Muscle of arm (tissue), 1 donor: ENCODE measurements at regions not wholly inside any gene's neighbourhood (a gene's known extent, or its start where the extent isn't known, plus 50 kb on each side); places are given as distances from the start of the nearest gene placed in this dataset.

Experiments
- DNase-seq: peaks from one replicate; pipeline ENCODE4 v3.0.0-alpha.2; 2013

DNA sequence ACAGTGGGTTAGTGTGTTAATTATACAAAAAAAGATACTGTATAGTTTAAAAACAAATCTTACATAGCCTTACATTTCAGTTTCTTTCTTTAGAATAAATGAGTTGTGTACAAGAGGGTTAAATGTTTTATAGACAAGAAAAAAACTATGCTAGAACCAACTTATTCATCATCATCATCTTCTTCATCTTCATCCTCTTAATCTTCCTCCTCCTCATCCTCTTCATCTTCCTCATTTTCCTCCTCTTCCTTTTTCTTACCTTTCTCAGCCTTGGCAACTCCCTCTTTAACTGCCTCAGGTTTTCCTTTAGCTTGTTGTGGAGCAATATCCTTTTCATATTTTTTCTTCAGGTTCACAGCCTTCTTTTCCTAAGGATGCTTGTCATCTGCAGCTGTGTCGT, 53.7 kb downstream of the RPS12 start:
- DNase-seq, result no peak

DNA sequence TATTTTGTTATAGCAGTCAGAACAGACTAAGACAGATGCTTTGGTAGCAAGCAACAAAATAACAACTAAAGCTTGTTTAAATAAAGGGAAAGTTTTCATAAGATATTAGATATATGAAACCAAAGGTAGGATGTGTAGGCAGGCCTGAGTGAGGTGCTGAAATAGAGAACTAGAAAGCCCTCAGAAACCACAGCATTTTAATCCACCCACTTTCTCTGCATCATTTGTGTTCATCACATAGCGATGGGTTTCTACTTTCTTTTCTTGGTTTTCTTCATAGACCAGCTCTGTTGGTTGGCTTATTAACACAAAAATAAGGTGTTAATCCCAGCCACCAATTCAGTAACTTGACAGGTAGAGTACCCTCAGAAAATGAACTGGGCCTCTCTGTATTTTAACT, 58.6 kb downstream of the RPS12 start:
- no peak for DNase-seq

DNA sequence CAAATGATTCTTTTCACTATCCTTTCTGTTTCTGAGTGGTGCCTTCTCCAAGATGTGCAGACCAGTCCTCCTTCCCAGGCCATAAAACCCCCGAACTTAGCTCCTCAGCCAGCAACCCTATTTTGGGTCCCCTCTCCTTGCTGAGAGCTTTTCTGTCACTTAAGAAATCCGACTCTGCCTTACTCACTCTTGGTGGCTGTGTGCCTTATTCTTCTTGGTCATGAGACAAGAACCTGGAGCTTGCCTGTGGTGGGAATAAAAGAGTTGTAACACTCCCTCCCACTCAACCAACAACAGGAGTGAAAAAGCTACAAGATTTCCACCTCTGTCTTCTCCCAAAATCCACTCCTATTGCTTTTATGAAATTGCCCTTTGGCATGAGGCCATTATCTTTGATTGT, 62.6 kb downstream of the RPS12 start:
- DNase-seq, result no peak

DNA sequence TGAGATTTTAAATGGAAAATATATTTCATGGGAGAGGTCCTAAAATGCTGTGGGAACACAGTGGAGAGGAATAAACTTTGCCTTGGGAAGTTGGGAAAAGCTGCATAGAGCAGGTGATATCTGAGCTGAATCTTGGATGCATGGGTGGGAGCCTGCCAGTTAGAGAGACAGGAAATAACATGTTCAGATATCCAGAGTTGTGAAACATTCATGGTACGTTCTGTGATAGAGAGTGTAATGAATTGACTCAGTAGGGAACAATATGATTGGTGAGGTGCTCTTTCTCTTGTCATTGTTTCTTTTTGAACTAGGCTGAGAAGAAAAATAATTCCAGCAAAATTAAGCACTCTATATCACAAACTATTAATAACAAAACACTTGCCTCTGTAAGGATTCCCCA, 72.8 kb downstream of the RPS12 start:
- no peak for DNase-seq

DNA sequence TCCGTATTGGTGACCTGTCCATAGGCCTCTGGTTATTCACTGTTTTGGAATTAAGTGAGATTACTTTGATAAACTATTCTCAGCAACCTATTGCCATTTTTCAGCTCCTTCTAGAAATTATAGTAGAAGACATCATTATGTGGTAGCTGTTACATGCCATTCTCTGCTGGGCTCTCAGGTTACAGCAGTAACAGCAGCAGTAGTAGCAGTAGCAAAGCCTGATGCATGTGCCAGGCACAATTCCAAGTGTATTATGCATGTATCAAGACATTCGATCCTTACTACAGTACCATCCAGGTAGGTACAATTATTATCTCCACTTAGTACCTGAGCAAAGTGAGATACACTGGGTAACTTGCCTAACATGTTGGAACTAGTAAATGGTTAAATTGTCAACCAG, 74.3 kb downstream of the RPS12 start:
- DNase-seq, result no peak

DNA sequence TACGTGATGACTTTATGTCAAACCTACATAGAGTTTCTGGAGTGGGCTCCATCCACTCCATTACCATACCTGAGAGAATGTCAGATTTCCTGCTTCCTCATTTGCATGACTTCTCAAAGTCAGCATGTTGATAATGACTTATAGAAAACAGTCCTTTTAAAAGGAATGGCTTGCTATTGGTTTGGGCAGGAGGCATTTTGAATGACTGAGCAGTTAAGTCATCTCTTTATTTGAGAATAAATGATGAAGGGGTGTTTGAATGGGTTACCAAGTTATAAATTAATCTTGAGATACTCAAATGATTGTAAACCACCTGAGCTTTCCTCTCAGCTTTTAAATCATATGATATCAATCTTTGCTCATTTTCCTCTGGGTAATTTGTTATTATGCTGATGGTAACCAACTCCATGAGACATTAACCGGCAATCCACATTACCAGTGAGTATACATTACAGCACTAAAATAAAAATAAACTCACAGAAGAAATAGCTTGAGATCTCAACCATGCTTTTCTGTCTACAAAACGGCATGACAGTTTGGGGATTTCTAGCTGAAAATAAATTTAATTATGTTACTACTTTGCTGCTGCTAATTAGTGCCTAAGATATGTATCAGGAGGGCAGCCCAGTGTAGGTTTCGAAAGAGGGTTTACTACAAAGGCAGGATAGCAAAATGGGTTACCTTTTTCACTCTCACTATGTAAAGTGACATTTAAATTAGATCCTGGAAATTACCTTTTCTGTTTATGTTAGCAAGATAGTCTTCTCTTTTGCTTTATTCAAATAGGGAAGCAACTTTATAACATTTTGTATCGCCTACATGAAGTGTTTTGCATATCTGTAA, 78.8 kb downstream of the RPS12 start:
- DNase-seq, result no peak

DNA sequence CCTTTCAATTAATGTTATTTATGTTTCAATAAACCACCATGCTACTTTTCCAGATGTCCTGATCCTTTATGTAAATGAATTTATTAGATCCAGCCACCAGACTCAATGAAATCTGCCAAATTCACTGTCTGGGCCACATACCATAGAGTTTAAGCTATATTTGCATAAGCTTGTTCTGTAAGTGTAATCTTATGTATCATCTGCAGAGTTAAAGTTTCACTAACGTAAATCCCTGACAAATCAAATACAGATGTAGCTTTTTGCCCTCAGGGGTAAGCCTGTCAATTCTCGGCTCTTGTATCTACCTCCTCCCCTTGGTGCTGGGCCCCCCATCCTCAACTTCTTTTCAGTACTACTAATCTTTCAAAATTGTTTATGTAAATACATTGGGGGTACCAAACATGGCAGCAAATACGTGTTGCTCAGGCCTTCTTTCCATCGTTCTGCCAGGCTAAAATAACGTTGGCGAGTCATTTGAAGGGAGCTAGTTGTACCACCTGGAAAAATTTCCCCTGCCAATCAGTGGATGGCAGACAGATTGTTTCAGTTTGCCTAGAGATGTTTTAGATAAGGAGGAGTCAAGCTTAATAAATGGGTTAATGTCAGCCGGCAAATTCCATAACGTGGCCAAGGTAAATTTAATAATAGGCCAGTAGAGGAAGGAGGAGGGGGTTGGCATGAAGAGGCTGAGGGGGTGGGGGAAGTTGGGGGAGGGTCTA, 79.6 kb downstream of the RPS12 start:
- no peak for DNase-seq

DNA sequence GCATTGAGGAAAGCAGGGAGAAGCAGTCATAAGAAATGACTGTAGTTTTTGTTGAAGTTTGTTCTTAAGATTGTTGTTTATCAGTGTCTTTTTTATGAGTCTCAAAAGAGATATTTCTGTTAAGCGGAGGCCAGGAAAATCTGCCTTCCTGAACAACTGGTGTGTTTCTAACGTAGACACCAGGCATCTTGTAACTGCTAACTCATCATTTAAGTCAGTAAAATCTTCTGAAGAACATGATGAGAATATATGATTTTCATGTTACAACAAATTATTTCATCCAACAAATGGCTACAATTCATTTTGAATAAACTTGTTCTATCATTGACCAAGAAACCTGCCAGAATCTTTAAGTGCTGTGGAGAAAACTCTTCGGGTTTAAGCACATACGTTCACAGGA, 84.0 kb downstream of the RPS12 start:
- DNase-seq, result no peak

DNA sequence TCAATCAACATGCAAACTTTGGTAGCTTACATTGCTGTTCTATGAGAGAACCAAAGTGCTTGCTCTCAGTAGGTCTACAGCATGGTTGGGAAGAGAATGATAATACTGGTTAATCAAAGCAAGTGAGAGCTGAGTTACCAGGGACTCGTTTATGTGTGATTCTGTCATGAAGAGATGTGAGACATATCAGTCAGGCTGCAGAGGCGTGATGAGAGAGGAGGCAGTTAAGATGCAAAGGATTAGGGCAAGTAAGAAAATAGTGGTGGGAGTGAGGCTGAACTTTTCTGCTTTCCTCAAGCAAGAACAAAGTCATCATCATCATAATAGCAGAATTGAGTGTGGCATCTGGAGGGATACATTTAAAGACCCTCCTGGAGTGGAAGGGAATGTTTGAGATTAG, 86.5 kb downstream of the RPS12 start:
- DNase-seq, result no peak

DNA sequence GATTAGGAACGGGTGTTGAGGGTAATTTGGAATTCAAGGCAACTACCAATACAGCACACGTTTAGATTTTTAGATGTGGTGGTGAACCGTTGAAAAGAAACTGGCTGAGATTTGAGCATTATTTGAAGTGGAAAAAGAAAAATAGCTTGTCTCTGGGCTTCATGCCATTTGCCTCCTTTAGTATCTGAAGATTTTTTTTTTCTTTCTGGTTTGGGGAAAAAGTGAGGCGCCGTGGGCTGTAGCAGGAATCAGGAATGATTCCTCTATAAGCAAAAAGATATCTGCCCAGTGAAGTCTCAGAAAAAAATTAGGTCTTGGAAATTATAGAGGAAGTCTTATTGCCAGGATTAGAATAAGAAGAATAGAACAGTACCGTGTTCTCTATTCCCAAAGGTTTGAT, 88.5 kb downstream of the RPS12 start:
- DNase-seq, result peak; percentile 31

DNA sequence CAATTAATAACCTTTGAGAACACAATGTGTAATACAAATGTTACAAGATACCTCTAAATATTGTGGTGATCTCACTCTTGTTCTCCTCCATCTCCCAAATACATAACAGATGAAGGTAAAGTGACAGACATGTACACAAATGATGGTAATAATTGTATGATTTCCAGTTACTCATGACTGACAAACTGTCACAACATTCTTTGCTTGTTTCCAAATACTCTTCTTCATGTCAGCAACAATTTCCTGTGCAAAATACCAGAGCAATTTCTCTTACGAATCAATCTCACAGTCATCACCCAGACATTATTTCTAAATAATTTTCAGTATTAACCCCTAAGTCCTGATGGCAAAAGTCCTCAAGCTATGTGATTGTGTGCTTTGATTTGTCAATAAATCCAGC, 92.9 kb downstream of the RPS12 start:
- no peak for DNase-seq

DNA sequence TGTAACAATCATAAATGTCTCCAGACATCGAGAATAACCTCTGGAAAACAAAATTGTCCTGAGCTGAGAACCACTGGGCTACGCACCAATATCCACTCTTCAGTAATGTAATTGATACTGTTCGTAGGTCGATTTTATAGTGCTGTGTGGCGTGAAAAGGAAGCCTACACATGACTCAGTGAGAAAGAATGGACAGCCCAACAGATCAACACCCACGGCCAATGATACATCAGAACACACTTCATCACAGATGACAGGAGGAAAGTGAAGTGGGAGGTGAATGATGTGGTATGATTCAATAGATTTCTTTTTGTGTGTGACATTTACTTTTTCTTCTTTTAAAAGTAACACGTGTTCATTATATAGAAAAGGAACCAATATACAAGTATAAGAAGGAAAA, 93.5 kb downstream of the RPS12 start:
- DNase-seq, result no peak

DNA sequence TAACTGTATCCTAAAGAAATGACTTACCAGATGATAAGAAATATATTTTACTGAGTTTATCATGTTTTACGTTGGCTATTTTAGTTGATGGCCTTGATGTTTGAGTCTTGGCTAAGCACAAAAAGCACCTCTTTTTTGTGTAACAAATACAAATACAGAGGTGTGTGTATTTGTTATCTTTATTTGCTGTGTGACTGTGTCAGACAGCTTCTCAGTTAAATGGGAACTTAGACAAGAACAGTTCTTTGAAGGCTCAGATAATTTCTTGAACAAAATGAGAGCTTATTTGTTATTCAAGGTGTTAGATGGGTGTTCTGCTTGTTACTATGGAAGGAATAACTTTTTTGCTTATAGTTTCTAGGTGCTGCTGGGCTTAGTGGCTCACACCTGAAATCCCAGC, 95.4 kb downstream of the RPS12 start:
- DNase-seq, result no peak

DNA sequence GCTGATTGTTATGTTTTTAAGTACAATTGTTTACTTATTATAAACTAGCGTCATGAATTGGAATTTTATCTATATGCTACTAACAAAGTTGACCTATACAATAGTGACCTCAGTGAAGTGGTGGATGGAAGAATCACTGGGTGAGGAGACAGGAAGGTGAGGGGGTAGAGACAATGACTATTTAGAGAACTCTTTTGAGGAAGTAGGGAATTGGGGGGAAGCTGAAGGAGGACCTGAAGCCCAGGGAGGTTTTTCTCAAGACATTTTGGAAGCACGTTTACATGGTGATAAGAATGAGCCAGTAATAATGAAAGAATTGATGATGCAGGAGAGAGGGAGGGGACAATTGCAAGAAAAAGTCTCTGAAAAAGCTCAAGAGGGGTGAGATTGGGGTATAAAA, 96.4 kb downstream of the RPS12 start:
- DNase-seq, result no peak

DNA sequence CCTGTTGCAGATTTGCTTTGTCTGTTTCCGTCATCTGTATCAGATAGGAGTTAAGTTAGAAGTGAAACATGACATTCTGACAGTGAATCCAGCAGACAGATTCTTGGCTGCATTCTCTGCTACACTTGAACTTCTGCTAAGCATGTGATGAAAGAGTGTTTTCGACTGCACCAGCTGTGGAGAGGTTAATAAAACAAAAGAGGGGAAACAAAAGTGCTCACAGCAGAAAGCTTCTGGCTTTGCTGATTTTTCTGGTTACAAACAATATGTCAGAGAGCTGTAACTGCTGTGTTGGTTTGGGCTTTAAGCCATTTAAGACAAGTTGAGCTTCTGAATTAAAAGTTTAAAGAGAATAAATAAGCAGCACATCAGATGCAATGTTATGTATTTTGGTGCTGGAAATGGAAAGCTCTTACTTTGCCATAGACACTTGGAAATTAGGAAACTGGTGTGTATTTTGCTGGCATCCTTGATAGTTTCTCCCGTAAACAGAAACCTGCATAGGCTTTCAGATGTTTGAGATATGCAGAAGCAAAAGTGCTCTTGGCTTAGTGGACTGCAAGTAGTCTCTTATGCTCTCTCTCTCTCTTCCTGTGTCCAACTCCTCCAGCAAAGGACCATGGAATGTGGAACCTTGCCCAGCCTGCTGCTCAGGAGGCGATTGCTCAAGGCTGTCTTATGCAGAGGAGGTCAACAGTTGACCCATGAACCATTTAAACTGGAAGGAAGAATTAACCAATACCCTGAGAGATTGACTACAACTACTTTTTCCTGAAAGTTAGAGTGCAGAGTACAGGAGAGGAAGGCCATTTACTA, 104.9 kb downstream of the RPS12 start:
- peak; percentile 65 for DNase-seq

DNA sequence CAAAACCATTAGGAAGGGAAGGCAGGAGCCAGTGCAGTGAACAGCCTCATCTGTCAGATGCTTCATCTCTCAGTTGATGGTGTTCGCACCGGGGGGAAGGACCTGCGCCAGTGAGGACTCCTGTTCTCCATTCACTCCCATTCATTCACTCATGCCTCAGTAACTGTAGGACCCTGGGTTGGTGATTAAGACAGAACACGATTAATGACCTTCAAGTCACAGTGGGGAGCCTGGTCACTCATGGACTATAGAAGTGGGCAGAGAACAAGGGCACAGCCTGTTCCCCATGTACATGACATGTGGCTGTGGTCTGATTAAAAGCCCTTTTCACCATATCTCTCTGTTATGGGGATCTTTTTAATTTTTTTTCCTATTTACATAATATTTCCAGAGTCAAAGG, 113.3 kb downstream of the RPS12 start:
- no peak for DNase-seq

DNA sequence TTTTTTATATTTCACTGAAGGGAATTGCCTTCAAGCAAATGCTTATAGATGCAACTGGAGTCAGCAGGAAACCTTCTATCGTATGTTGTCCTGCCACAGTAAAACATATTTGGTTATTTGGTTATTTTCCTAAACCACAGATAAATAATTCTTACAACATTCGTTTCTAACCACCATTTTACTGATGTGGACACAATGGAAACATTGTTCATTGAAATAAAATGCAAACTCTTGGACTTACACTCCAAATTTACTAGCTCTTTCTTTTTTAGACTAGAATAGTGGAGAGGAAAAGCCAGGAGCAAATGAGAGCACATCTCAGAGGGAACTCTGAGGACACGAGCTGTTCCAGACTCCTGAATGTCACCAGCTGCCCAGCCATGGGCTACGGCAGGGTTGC, 114.8 kb downstream of the RPS12 start:
- DNase-seq, result no peak

DNA sequence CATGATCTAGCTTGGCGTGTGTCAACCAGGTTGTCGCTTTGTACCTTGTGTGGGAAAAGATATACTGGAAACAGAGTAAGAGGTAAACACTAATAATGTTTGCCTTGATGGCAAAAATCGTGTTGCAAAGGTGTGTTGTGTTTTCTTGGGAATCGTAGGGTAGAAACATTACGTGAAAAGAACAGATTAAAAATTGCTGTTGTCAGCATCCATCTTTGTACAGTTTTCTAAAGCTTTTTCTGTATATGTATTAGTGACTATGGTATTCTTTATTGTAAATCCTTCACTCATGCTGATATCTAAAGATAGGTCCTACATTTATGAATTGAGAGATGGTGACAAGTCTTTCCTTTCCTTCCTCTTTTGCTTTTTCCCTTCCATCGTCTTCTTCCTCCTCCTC, 116.9 kb downstream of the RPS12 start:
- DNase-seq, result no peak

DNA sequence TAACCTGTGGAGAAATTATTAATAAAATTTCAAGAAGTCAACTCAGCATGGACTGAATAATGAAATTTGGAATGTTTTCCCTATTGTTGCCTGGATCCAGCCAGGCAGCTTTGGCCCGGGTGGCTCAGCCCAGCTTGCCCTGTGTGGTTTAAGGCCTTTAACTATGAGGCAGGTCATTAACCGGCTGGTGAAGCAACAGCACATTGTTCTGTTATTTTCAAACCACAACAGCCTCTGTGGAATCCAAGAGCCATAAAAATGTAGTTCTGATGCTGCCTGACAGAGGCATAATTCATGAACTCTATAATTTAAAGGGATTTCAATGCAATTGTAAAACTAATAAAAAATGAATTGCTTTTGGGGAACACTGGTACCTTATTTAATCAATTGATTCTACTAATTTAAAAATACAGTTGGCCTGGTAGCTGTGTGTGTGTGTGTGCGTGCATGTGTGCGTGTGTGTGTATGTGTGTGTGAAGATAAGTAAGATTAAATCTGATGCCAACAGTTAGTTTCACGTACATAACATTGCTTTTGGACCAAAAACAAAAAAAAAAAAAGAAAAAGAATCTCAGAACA, 117.7 kb downstream of the RPS12 start:
- DNase-seq, result no peak

DNA sequence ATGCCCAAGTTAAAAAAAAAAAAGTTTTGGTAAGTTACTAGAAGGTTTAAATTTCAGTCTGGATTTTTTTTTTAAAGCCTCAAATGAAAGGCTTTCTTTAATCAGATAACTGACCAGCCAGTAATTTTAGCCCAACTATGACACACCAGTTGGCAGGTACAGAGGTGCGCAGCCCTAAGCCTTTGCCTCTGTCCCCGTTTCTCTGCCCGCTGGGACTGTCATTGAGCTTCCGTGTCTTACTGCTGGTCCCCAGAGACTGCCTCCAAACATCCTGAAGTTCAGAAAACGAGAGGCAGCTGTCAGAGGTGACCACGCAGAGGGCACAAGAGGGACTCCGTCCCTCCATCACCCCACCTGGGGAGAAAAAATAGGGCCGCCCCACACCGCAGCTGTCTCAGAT, 118.2 kb downstream of the RPS12 start:
- no peak for DNase-seq

DNA sequence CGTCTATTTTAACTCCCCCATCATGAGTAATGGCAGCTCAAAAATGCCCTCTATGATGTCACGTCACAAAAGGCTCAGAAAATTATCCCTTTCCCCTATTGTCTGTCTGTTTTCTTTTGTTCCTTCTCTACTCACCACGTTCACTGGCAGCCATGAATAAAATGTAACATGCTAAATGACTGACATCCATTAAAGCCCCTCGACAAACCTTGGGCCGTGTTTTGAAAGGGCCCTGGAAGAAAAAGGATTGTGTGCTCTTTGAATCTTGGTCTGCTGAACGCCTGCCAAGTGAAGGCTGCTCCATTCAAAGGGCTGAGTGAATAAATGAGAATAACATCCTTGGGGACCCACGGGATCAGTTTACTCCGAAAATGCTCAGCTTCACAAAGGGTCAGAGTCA, 118.7 kb downstream of the RPS12 start:
- peak; percentile 43 for DNase-seq

DNA sequence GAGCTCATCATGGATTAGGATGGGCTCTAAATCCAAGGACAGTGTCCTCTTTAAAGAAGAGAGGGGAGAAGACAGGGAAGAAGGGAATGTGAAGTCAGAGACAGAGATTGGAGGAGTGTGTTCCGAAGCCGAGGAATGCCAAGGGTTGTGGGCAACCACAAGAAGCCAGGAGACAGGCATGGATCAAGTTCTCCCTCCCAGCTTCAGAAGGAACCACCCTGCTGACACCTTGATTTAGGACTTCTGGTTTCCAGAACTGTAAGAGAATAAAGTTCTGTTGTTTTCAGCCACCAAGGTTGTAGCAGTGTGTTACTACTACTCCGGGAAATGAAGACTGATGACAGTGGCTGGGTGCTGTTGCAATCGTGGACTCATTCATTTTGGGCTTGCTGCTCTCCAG, 120.1 kb downstream of the RPS12 start:
- no peak for DNase-seq
